ENCODE measurements at regions not wholly inside any gene's neighbourhood (a gene's known extent, or its start where the extent isn't known, plus 50 kb on each side); places are given as distances from the start of the nearest gene placed in this dataset.

GRCh38 chr4:189504220-189504619, 436.5 kb upstream of the FRG1 start:
- H3K4me1 ChIP-seq (ENCODE audit: control insufficient read depth in 1 of 2, insufficient read depth in 1 of 2, low read depth in 1 of 2, low read length in 1 of 2) = no peaks in the 10 kb centered on the region
- H3K27me3 ChIP-seq = no peaks in the 10 kb centered on the region
- H3K36me3 ChIP-seq = no peaks in the 10 kb centered on the region
- H3K27ac ChIP-seq = no peak overlapping the region
- no peak for TF ChIP-seq CTCF (IDR thresholded peaks at IDR 0.05)
- no peaks in the 10 kb centered on the region for H3K9me3 ChIP-seq
- H3K4me3 ChIP-seq (ENCODE audit: low read depth in 1 of 2, low read length in 1 of 2) = no peak overlapping the region

DNA sequence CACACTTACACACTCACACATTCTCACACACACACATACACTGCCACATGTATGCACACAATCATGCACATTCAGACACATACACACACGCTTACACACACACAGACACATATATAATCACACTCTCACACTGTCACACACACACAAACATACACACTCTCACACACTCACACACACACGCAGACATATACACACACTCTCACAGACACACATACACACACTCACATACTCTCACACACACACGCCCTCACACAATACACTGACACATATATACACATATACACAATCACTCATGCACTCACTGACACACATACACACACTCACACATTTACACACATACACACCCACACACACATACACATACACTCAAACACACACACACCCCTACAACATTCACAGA, 435.3 kb upstream of the FRG1 start:
- no peaks in the 10 kb centered on the region for H3K27me3 ChIP-seq
- no peak overlapping the region for H3K27ac ChIP-seq
- no peaks in the 10 kb centered on the region for H3K4me1 ChIP-seq (ENCODE audit: control insufficient read depth in 1 of 2, insufficient read depth in 1 of 2, low read depth in 1 of 2, low read length in 1 of 2)
- TF ChIP-seq CTCF (IDR thresholded peaks at IDR 0.05) = no peak
- H3K4me3 ChIP-seq (ENCODE audit: low read depth in 1 of 2, low read length in 1 of 2) = no peak overlapping the region
- H3K36me3 ChIP-seq = no peaks in the 10 kb centered on the region
- H3K9me3 ChIP-seq = no peaks in the 10 kb centered on the region

DNA sequence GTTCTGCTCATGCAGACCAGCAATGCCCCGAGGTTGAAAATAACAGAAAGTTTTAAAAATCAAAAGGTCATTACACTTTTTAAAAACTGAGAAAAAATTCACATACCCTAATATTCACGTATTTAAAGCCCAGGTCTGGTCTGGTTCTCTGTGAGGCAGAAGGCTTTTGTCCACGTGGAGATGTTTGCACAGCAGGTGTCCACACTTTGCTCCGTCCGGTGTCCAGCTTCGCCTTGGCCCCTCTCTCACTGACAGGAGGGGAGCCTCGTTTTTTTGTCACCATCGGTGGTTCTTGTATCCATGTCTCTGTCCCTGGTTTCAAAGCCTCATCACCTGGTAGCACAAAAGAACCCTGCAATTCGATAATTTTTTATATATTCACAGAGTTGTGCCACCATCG, 434.6 kb upstream of the FRG1 start:
- H3K4me3 ChIP-seq (ENCODE audit: low read depth in 1 of 2, low read length in 1 of 2) = no peak overlapping the region
- H3K9me3 ChIP-seq = no peaks in the 10 kb centered on the region
- no peak for TF ChIP-seq CTCF (IDR thresholded peaks at IDR 0.05)
- no peaks in the 10 kb centered on the region for H3K27me3 ChIP-seq
- H3K27ac ChIP-seq = no peak overlapping the region
- no peaks in the 10 kb centered on the region for H3K4me1 ChIP-seq (ENCODE audit: control insufficient read depth in 1 of 2, insufficient read depth in 1 of 2, low read depth in 1 of 2, low read length in 1 of 2)
- H3K36me3 ChIP-seq = no peaks in the 10 kb centered on the region

DNA sequence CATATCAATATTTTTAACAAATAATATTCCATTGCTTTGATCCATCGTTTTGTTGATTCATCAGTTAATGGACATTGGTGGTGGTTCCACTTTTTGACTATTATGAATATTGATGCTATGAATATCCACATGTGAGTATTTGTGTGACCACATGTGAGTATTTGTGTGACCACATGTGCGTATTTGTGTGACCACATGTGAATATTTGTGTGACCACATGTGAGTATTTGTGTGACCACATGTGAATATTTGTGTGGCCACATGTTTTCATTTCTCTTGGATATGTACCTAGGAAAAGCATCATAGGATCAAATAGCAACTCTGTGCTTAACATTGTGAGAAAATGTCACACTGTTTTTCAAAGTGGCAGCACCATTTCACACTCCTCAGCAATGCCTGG, 433.6 kb upstream of the FRG1 start:
- TF ChIP-seq CTCF (IDR thresholded peaks at IDR 0.05) = no peak
- no peaks in the 10 kb centered on the region for H3K9me3 ChIP-seq
- no peak overlapping the region for H3K27ac ChIP-seq
- no peaks in the 10 kb centered on the region for H3K4me1 ChIP-seq (ENCODE audit: control insufficient read depth in 1 of 2, insufficient read depth in 1 of 2, low read depth in 1 of 2, low read length in 1 of 2)
- no peak overlapping the region for H3K4me3 ChIP-seq (ENCODE audit: low read depth in 1 of 2, low read length in 1 of 2)
- no peaks in the 10 kb centered on the region for H3K36me3 ChIP-seq
- no peaks in the 10 kb centered on the region for H3K27me3 ChIP-seq

DNA sequence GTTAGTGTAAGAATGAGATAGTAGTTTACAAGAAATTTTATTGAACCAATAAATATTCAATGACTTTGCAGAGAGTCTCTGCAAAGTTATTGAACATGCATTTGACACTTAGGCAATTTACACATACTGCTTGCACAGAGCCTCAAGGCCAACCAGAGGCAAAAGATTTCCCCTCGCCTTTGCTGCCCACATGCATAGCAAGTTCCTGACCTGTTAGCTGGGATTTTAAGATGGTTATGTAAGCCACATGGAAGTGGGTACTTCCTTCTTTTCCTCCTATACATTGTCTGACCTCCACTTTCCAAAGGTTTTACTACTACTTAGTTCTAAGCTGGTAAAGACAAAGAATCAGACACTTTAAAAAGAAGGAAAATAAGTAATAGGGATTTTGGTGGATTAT, 430.1 kb upstream of the FRG1 start:
- no peak for TF ChIP-seq CTCF (IDR thresholded peaks at IDR 0.05)

GRCh38 chr4:189511581-189511980, 429.1 kb upstream of the FRG1 start:
- H3K36me3 ChIP-seq = no peaks in the 10 kb centered on the region
- H3K9me3 ChIP-seq = no peaks in the 10 kb centered on the region
- H3K27me3 ChIP-seq = no peaks in the 10 kb centered on the region
- H3K4me1 ChIP-seq (ENCODE audit: control insufficient read depth in 1 of 2, insufficient read depth in 1 of 2, low read depth in 1 of 2, low read length in 1 of 2) = no peaks in the 10 kb centered on the region
- no peak overlapping the region for H3K4me3 ChIP-seq (ENCODE audit: low read depth in 1 of 2, low read length in 1 of 2)
- TF ChIP-seq CTCF (IDR thresholded peaks at IDR 0.05) = no peak
- H3K27ac ChIP-seq = no peak overlapping the region

More for the DNA sequence above, 430.1 kb upstream of the FRG1 start:
- H3K9me3 ChIP-seq = no peaks in the 10 kb centered on the region
- H3K27me3 ChIP-seq = no peaks in the 10 kb centered on the region
- H3K4me3 ChIP-seq (ENCODE audit: low read depth in 1 of 2, low read length in 1 of 2) = no peak overlapping the region
- H3K4me1 ChIP-seq (ENCODE audit: control insufficient read depth in 1 of 2, insufficient read depth in 1 of 2, low read depth in 1 of 2, low read length in 1 of 2) = no peaks in the 10 kb centered on the region
- H3K27ac ChIP-seq = no peak overlapping the region
- no peaks in the 10 kb centered on the region for H3K36me3 ChIP-seq

Data from neutrophil (primary cell).